OCI-LY7 (cell line): ENCODE measurements at regions not wholly inside any gene's neighbourhood (a gene's known extent, or its start where the extent isn't known, plus 50 kb on each side); places are given as distances from the start of the nearest gene placed in this dataset.

Experiments used
- BruUV-seq: library from RNA; stranded (reverse); fragments of 400-500 nt; replicated peaks from 2 replicates; lab custom pipeline; 2021; lab: Mats Ljungman, UMichigan
- CTCF ChIA-PET: fragments of 300-600 bp; sonication (Branson Sonifier 250); formaldehyde crosslinking; loops from one replicate; lab custom pipeline; 2022; ENCODE audit warnings: antibody characterized with exemption; ENCODE audit not compliant: unreplicated experiment; lab: Charles Lee
- POLR2A ChIA-PET: fragments of 300-600 bp; sonication (Branson Sonifier 250); formaldehyde crosslinking; loops from one replicate; lab custom pipeline; 2022; ENCODE audit warnings: antibody characterized with exemption; lab: Charles Lee
- DNase-seq: peaks from one replicate; pipeline ENCODE4 v3.0.0-alpha.2; 2015; ENCODE audit warnings: low spot score
- H2AFZ ChIP-seq: fragments of 200-600 bp; sonication (generic), shearing (Covaris generic); 2 replicates; pipeline ENCODE4 v1.6.1; 2014; ENCODE audit warnings: mild to moderate bottlenecking, antibody characterized with exemption, low read length, moderate library complexity
- H3K27ac ChIP-seq: fragments of 200-600 bp; sonication (generic); 2 replicates; pipeline ENCODE4 v1.5.1; 2014; ENCODE audit warnings: mixed run types, low read depth, mild to moderate bottlenecking, moderate library complexity, low read length, inconsistent platforms; ENCODE audit not compliant: poor library complexity, severe bottlenecking
- H3K36me3 ChIP-seq: fragments of 200-600 bp; sonication (generic); 2 replicates; pipeline ENCODE4 v1.6.1; 2014; ENCODE audit warnings: mild to moderate bottlenecking, antibody characterized with exemption, low read length, moderate library complexity, mixed read lengths; ENCODE audit not compliant: insufficient read depth
- H3K4me1 ChIP-seq: fragments of 200-600 bp; sonication (generic); 2 replicates; pipeline ENCODE4 v1.5.1; 2014; ENCODE audit warnings: mild to moderate bottlenecking, low read length; ENCODE audit not compliant: insufficient read depth, poor library complexity, severe bottlenecking
- H3K4me2 ChIP-seq: fragments of 200-600 bp; sonication (generic); 2 replicates; pipeline ENCODE4 v1.6.1; 2014; ENCODE audit warnings: mild to moderate bottlenecking, low read length
- H3K4me3 ChIP-seq: fragments of 200-600 bp; sonication (generic); 2 replicates; pipeline ENCODE4 v1.5.1; 2014; ENCODE audit warnings: mild to moderate bottlenecking, low read depth, low read length; ENCODE audit not compliant: poor library complexity, severe bottlenecking
- H3K79me2 ChIP-seq: fragments of 200-600 bp; sonication (generic); 2 replicates; pipeline ENCODE4 v1.6.1; 2016; ENCODE audit warnings: low read depth, mild to moderate bottlenecking, low read length, moderate library complexity, mixed read lengths; ENCODE audit not compliant: insufficient read depth
- H3K9me2 ChIP-seq: fragments of 200-600 bp; sonication (generic); 2 replicates; pipeline ENCODE4 v1.6.1; 2016; ENCODE audit warnings: mild to moderate bottlenecking, low read length, mixed read lengths; ENCODE audit not compliant: insufficient read depth
- H3K9me3 ChIP-seq: fragments of 200-600 bp; sonication (generic); 2 replicates; pipeline ENCODE4 v1.6.1; 2014; ENCODE audit warnings: mild to moderate bottlenecking, mixed run types, low read length, mixed read lengths
- H4K20me1 ChIP-seq: fragments of 200-600 bp; sonication (generic); 2 replicates; pipeline ENCODE4 v1.6.1; 2014; ENCODE audit warnings: mild to moderate bottlenecking, antibody characterized with exemption, low read length, moderate library complexity, mixed read lengths; ENCODE audit not compliant: insufficient read depth
- EZH2phosphoT487 ChIP-seq: fragments of 200-600 bp; sonication (generic); IDR thresholded peaks from 2 replicates; pipeline ENCODE4 v1.6.1; 2018; ENCODE audit warnings: low read depth, borderline replicate concordance, mild to moderate bottlenecking, mixed run types, antibody characterized with exemption, low read length, moderate library complexity, mixed read lengths
- intact Hi-C: fragments of 100-400 bp; cut with micrococcal nuclease; formaldehyde crosslinking; loops from one replicate; pipeline ENCODE4 v1.10.0; 2022; ENCODE audit not compliant: unreplicated experiment
- TF ChIP-seq, protein P1 (sequence below): fragments of 200-600 bp; sonication (generic); conservative IDR thresholded peaks from 2 replicates; pipeline ENCODE4 v1.5.1; 2014; ENCODE audit warnings: mild to moderate bottlenecking, antibody characterized with exemption, low read length, moderate library complexity, mixed read lengths

DNA sequence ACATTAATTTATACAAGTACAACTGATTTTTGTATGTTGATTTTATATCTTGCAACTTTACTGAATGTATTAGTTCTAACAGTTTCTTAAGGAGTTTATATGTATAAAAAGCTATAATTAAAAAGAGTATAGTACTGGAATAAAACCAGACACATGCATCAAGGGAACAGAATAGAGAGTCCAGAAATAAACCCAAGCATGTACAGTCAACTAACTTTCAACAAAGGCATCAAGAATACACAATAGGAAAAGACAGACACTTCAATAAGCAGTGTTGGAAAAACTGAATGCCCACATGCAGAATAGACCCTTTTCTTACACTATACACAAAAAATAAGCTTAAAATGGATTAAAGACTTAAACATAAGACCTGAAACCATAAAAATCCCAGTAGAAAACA lies 170.9 kb downstream of the ICE1 start:
- ChIA-PET CTCF (no interaction called here), POLR2A (no interaction called here)
- Histone ChIP-seq H3K36me3 (no peaks in the 10 kb centered on the region), H3K27ac (no peak overlapping the region), H4K20me1 (no peaks in the 10 kb centered on the region), H2AFZ (no peak overlapping the region), H3K4me2 (no peak overlapping the region), H3K4me3 (no peak overlapping the region), H3K9me3 (no peaks in the 10 kb centered on the region), H3K9me2 (no peaks in the 10 kb centered on the region), H3K4me1 (no peaks in the 10 kb centered on the region), H3K79me2 (no peaks in the 10 kb centered on the region)
- DNase-seq: no peak
- TF ChIP-seq, protein P1, sequence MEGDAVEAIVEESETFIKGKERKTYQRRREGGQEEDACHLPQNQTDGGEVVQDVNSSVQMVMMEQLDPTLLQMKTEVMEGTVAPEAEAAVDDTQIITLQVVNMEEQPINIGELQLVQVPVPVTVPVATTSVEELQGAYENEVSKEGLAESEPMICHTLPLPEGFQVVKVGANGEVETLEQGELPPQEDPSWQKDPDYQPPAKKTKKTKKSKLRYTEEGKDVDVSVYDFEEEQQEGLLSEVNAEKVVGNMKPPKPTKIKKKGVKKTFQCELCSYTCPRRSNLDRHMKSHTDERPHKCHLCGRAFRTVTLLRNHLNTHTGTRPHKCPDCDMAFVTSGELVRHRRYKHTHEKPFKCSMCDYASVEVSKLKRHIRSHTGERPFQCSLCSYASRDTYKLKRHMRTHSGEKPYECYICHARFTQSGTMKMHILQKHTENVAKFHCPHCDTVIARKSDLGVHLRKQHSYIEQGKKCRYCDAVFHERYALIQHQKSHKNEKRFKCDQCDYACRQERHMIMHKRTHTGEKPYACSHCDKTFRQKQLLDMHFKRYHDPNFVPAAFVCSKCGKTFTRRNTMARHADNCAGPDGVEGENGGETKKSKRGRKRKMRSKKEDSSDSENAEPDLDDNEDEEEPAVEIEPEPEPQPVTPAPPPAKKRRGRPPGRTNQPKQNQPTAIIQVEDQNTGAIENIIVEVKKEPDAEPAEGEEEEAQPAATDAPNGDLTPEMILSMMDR: no peak
- TF ChIP-seq EZH2phosphoT487: no peak
- intact Hi-C loops: no loop called here
- BruUV-seq: no TSS peak

DNA sequence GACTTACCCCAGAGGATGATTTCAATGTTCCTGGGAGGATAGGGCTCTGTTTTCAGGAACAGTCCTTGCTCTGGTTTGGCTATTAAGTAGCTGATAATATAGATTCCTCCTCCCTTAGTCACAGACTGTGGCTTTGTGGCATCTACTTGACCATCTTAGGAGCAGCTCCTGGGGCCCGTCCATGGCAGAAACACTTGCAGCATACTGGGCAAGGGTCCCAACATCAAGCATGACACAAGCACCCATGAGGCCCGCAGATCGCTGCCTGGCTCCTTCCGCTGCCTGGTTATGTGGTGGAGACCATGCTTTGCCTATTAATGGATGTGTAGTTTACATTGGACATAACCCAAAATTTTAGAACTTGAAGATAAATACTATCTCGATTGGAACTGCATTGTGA lies 170.1 kb downstream of the ICE1 start:
- ChIA-PET POLR2A (no interaction called here), CTCF (no interaction called here)
- intact Hi-C loops: no loop called here
- TF ChIP-seq, protein P1: no peak
- no peak for TF ChIP-seq EZH2phosphoT487
- BruUV-seq: no TSS peak
- no peaks in the 10 kb centered on the region for H3K9me2 ChIP-seq
- H3K36me3 ChIP-seq: no peaks in the 10 kb centered on the region
- H3K4me1 ChIP-seq: no peaks in the 10 kb centered on the region
- H3K4me3 ChIP-seq: no peak overlapping the region
- no peak overlapping the region for H3K4me2 ChIP-seq
- no peaks in the 10 kb centered on the region for H3K79me2 ChIP-seq
- H3K27ac ChIP-seq: no peak overlapping the region
- no peaks in the 10 kb centered on the region for H3K9me3 ChIP-seq
- DNase-seq: no peak
- H2AFZ ChIP-seq: no peak overlapping the region
- no peaks in the 10 kb centered on the region for H4K20me1 ChIP-seq

DNA sequence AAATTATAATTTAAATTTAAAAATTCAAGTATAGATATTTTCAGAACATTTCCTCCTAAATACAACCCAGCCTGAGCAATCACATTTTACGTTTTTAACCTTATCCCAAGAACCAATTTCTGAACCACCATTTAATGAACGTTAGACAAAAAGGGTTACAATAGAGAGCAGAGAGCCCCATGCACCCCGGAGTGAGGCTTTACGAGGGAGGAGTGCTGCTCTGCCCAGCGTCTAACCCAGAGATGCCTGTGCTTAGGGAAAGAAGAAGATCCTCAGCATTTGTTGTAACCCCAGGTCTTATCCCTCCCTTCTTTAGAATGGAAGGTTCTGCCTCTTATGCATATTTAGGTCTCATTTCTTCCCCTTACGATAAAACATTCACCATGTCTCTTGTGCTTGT lies 169.1 kb downstream of the ICE1 start:
- no peaks in the 10 kb centered on the region for H3K36me3 ChIP-seq
- DNase-seq: no peak
- BruUV-seq: no TSS peak
- ChIA-PET CTCF (no interaction called here), POLR2A (no interaction called here)
- no peaks in the 10 kb centered on the region for H4K20me1 ChIP-seq
- H3K9me2 ChIP-seq: no peaks in the 10 kb centered on the region
- H3K27ac ChIP-seq: no peak overlapping the region
- no peaks in the 10 kb centered on the region for H3K4me1 ChIP-seq
- intact Hi-C loops: no loop called here
- no peak overlapping the region for H2AFZ ChIP-seq
- H3K9me3 ChIP-seq: no peaks in the 10 kb centered on the region
- no peak overlapping the region for H3K4me2 ChIP-seq
- no peak overlapping the region for H3K4me3 ChIP-seq
- no peak for TF ChIP-seq EZH2phosphoT487
- TF ChIP-seq, protein P1: no peak
- H3K79me2 ChIP-seq: no peaks in the 10 kb centered on the region
